HepG2 (cell line): ENCODE measurements at regions not wholly inside any gene's neighbourhood (a gene's known extent, or its start where the extent isn't known, plus 50 kb on each side); places are given as distances from the start of the nearest gene placed in this dataset.

Experiments
- ATAC-seq: fragments of 200-7000 bp; cut with Tn5 transposase; 3 replicates; pipeline ENCODE4 v1.9.1; 2020; ENCODE audit warnings: mild to moderate bottlenecking, moderate library complexity
- BruUV-seq: library from RNA; stranded (reverse); fragments of 400-500 nt; replicated peaks from 2 replicates; lab custom pipeline; 2021; lab: Mats Ljungman, UMichigan
- CTCF ChIA-PET: fragments of 300-600 bp; formaldehyde crosslinking; extraction: SDS; loops from one replicate; lab custom pipeline; 2021; ENCODE audit warnings: low total read pairs, inconsistent platforms, low intra/inter-chr PET ratio; lab: Yijun Ruan, JAX
- POLR2A ChIA-PET: fragments of 350-600 bp; sonication (Branson Sonifier 250); formaldehyde crosslinking; loops from one replicate; lab custom pipeline; 2020; ENCODE audit warnings: antibody characterized with exemption, inconsistent platforms; lab: Yijun Ruan, JAX
- DNase-seq: peaks from one replicate; pipeline ENCODE4 v3.0.0-alpha.2; 2015; ENCODE audit warnings: low spot score
- FAIRE-seq: peaks from 3 replicates; lab custom pipeline; 2011; peaks lifted over from hg19 to GRCh38; lab: Jason Lieb, UNC
- H2AFZ ChIP-seq: one replicate; pipeline ENCODE4 v1.6.1; 2011; ENCODE audit warnings: low read length, inconsistent platforms
- H3K27ac ChIP-seq: fragments of 300-600 bp; 3 replicates; pipeline ENCODE4 v1.8.0; 2011; ENCODE audit warnings: mixed run types, mild to moderate bottlenecking, mixed read lengths, low read length, inconsistent platforms; ENCODE audit not compliant: insufficient read depth; ENCODE audit errors: extremely low read length
- H3K27me3 ChIP-seq, 2 experiments: fragments of 200-600 bp in 1 of 2; 2 replicates in 1 of 2; 3 replicates in 1 of 2; pipeline versions ENCODE4 v1.6.0 to v1.8.0; 2011; ENCODE audit warnings: low read length in 2 of 2, mild to moderate bottlenecking in 2 of 2, moderate library complexity in 2 of 2, inconsistent platforms in 1 of 2; ENCODE audit not compliant: insufficient read depth in 2 of 2, control insufficient read depth in 1 of 2
- H3K36me3 ChIP-seq, 2 experiments: fragments of 200-600 bp in 1 of 2; replicated peaks in 1 of 2; 2 replicates in 1 of 2; 3 replicates in 1 of 2; pipeline versions ENCODE4 v1.5.1 to v1.8.0; 2011; ENCODE audit warnings: low read length in 2 of 2, inconsistent platforms in 1 of 2; ENCODE audit not compliant: insufficient read depth in 2 of 2, control insufficient read depth in 1 of 2
- H3K4me1 ChIP-seq: 2 replicates; pipeline ENCODE4 v1.5.1; 2012; ENCODE audit warnings: low read length, inconsistent platforms; ENCODE audit not compliant: insufficient read depth
- H3K4me2 ChIP-seq: 2 replicates; pipeline ENCODE4 v1.6.0; 2011; ENCODE audit warnings: low read depth, low read length, inconsistent platforms
- H3K4me3 ChIP-seq, 3 experiments: fragments of 200-600 bp in 1 of 3; sonication (generic), shearing (Covaris generic) in 1 of 3; replicated peaks in 1 of 3; 2 replicates each; pipeline ENCODE4 v1.5.1; 2011 to 2016; ENCODE audit warnings: low read length in 3 of 3, inconsistent platforms in 2 of 3, low read depth in 2 of 3, mild to moderate bottlenecking in 2 of 3, control low read depth in 1 of 3, mixed read lengths in 1 of 3; ENCODE audit not compliant: insufficient read depth in 1 of 3
- H3K79me2 ChIP-seq: one replicate; pipeline ENCODE4 v1.6.1; 2011; ENCODE audit warnings: low read length, inconsistent platforms; ENCODE audit not compliant: insufficient read depth
- H3K9ac ChIP-seq: 2 replicates; pipeline ENCODE4 v1.6.0; 2011; ENCODE audit warnings: mild to moderate bottlenecking, low read depth, low read length, inconsistent platforms; ENCODE audit not compliant: insufficient read depth
- H3K9me3 ChIP-seq: 2 replicates; pipeline ENCODE4 v1.5.1; 2012; ENCODE audit warnings: mild to moderate bottlenecking, low read length
- H4K20me1 ChIP-seq: 2 replicates; pipeline ENCODE4 v1.6.0; 2011; ENCODE audit warnings: inconsistent platforms, mild to moderate bottlenecking, low read length, moderate library complexity; ENCODE audit not compliant: insufficient read depth
- ARNTL ChIP-seq: sonication (generic); formaldehyde crosslinking; IDR thresholded peaks from 2 replicates; pipeline ENCODE4 v1.4.0; 2020; ENCODE audit warnings: mild to moderate bottlenecking, missing genetic modification reagents
- GPN1 ChIP-seq: sonication (generic); formaldehyde crosslinking; IDR thresholded peaks from 2 replicates; pipeline ENCODE4 v1.5.1; 2020; ENCODE audit warnings: missing genetic modification reagents, borderline replicate concordance
- HMGXB4 ChIP-seq, 2 experiments: sonication (generic) in 1 of 2; formaldehyde crosslinking in 1 of 2; IDR thresholded peaks; 2 replicates each; pipeline versions ENCODE4 v1.4.0 to v1.6.1; 2018 to 2020; ENCODE audit warnings: missing genetic modification reagents in 2 of 2, borderline replicate concordance in 1 of 2, low read depth in 1 of 2, mild to moderate bottlenecking in 1 of 2, missing biosample characterization in 1 of 2
- NR0B2 ChIP-seq: sonication (generic); formaldehyde crosslinking; IDR thresholded peaks from 2 replicates; pipeline ENCODE4 v1.4.0; 2020; ENCODE audit warnings: mild to moderate bottlenecking, missing genetic modification reagents
- TFDP1 ChIP-seq: IDR thresholded peaks from 2 replicates; pipeline ENCODE4 v1.6.1; 2016; ENCODE audit warnings: missing compliant biosample characterization, missing genetic modification reagents, borderline replicate concordance
- ZNF737 ChIP-seq: sonication (generic); formaldehyde crosslinking; IDR thresholded peaks from 2 replicates; pipeline ENCODE4 v1.5.0; 2020; ENCODE audit warnings: missing genetic modification reagents, mild to moderate bottlenecking, borderline replicate concordance
- ZSCAN20 ChIP-seq: sonication (generic); formaldehyde crosslinking; IDR thresholded peaks from 2 replicates; pipeline ENCODE4 v1.4.0; 2020; ENCODE audit warnings: missing genetic modification reagents, mild to moderate bottlenecking, borderline replicate concordance
- ZUFSP ChIP-seq: sonication (generic); formaldehyde crosslinking; IDR thresholded peaks from 2 replicates; pipeline ENCODE4 v1.9.0; 2021; ENCODE audit warnings: missing genetic modification reagents, mild to moderate bottlenecking, borderline replicate concordance
- WGBS: methylation state at CpG from one replicate; pipeline ENCODE4 v1.1.6; 2017; ENCODE audit warnings: low lambda C conversion rate; 5-methylcytosine and 5-hydroxymethylcytosine counted together
- in situ Hi-C: cut with HindIII; loops from 2 replicates; pipeline ENCODE4 v1.10.0; 2017; ENCODE audit warnings: low pct_unique_long_range_greater_than_20kb; ENCODE audit not compliant: extremely low pct_ligation_motif_present
- intact Hi-C: fragments of 100-400 bp; cut with micrococcal nuclease; formaldehyde crosslinking; loops from one replicate; pipeline ENCODE4 v1.10.0; 2022; ENCODE audit not compliant: unreplicated experiment

GRCh38 chr2:58638256-58638805 is 397.2 kb upstream of the FANCL start:
- no peak overlapping the region for H3K4me3 ChIP-seq
- no peak overlapping the region for H3K27ac ChIP-seq
- no peak overlapping the region for H2AFZ ChIP-seq
- FAIRE-seq (no peak), ATAC-seq (no peak), DNase-seq (no peak)
- no peaks in the 10 kb centered on the region for H3K36me3 ChIP-seq
- H3K79me2 ChIP-seq, result no peaks in the 10 kb centered on the region
- no TSS peak for BruUV-seq
- TF ChIP-seq NR0B2 (no peak), ZSCAN20 (no peak), ZNF737 (CRISPR knock-in tag) (no peak), TFDP1 (CRISPR knock-in tag) (no peak), ZUFSP (CRISPR knock-in tag) (no peak), GPN1 (no peak), ARNTL (CRISPR knock-in tag) (no peak), HMGXB4 (CRISPR knock-in tag; IDR thresholded peaks at IDR 0.05; ENCODE audit: borderline replicate concordance in 1 of 2, low read depth in 1 of 2) (no peak)
- no peak overlapping the region for H3K4me2 ChIP-seq
- POLR2A ChIA-PET, result no interaction called here
- no peaks in the 10 kb centered on the region for H3K4me1 ChIP-seq
- intact Hi-C loops, result no loop called here
- in situ Hi-C loops, result no loop called here
- CTCF ChIA-PET, result no interaction called here
- H3K27me3 ChIP-seq, result no peaks in the 10 kb centered on the region
- H3K9me3 ChIP-seq, result no peaks in the 10 kb centered on the region
- WGBS, result 1% methylated on average over 3 of the region's 3 CpGs
- H3K9ac ChIP-seq, result no peak overlapping the region
- no peaks in the 10 kb centered on the region for H4K20me1 ChIP-seq
